Adrenal gland (tissue), 9 donors: ENCODE measurements at regions not wholly inside any gene's neighbourhood (a gene's known extent, or its start where the extent isn't known, plus 50 kb on each side); places are given as distances from the start of the nearest gene placed in this dataset.

Source experiments
- DNase-seq, 7 donors: peaks; one replicate each; pipeline ENCODE4 v3.0.0-alpha.2; 2019 to 2020
- H3K27ac ChIP-seq, 5 donors: fragments of 200-600 bp; sonication (generic) in 4 of 5; 1 replicate in 3 of 5; 2 replicates in 2 of 5; pipeline versions ENCODE4 v1.5.1 to v1.8.0; 2016 to 2020; ENCODE audit warnings: mild to moderate bottlenecking in 1 of 5
- H3K27me3 ChIP-seq: fragments of 200-600 bp; 2 replicates; pipeline ENCODE4 v1.8.0; 2021
- H3K36me3 ChIP-seq, 2 donors: fragments of 200-600 bp; replicated peaks in 1 of 2; 1 replicate in 1 of 2; 2 replicates in 1 of 2; pipeline versions ENCODE4 v1.5.1 to v1.8.0; 2018 to 2022
- H3K4me1 ChIP-seq, 2 donors: fragments of 200-600 bp; replicated peaks in 1 of 2; 1 replicate in 1 of 2; 2 replicates in 1 of 2; pipeline versions ENCODE4 v1.5.1 to v1.8.0; 2018 to 2021
- H3K4me3 ChIP-seq, 4 donors: fragments of 200-600 bp; sonication (generic) in 3 of 4; one replicate each; pipeline ENCODE4 v1.5.1; 2016 to 2018
- H3K9me3 ChIP-seq, 3 donors: fragments of 200-600 bp; sonication (generic) in 1 of 3; replicated peaks in 1 of 3; 1 replicate in 2 of 3; 2 replicates in 1 of 3; pipeline versions ENCODE4 v1.5.1 to v1.8.0; 2016 to 2021
- POLR2A ChIP-seq, 2 donors: fragments of 450-650 bp; IDR thresholded peaks; one replicate each; pipeline ENCODE4 v1.6.1; 2017; ENCODE audit warnings: antibody characterized with exemption in 2 of 2, mild to moderate bottlenecking in 2 of 2, moderate library complexity in 1 of 2
- WGBS, 4 donors: extraction: QIAGEN DNeasy Blood & Tissue Kit in 2 of 4; methylation state at CpG; one replicate each; pipeline versions ENCODE4 v1.1.5 to v1.1.7; 2013 to 2017; 5-methylcytosine and 5-hydroxymethylcytosine counted together
- intact Hi-C, 2 donors: fragments of 100-400 bp; cut with DNase I; formaldehyde crosslinking; loops; one replicate each; pipeline versions ENCODE4 v1.14.1 to v1.15.0; 2022 to 2023
- TF ChIP-seq, protein P1 (sequence below), 6 experiments: fragments of 450-650 bp in 4 of 6; fragments of 200-600 bp in 2 of 6; sonication (generic) in 1 of 6; IDR thresholded peaks; 1 replicate in 5 of 6; 2 replicates in 1 of 6; pipeline versions ENCODE4 v1.5.1 to v1.8.0; 2016 to 2021; ENCODE audit warnings: antibody characterized with exemption in 6 of 6, mild to moderate bottlenecking in 2 of 6, moderate library complexity in 1 of 6
- donor health status: healthy with polysubstance abuse.
- donor health status: Bipolar disorder and iron deficiency.
- donor health status: DM: yes; HTN: yes; CAD: no.
- donor health status: DM: no; HTN: no; CAD: no.
- donor health status: DM: no; HTN: no; CAD: no.

DNA sequence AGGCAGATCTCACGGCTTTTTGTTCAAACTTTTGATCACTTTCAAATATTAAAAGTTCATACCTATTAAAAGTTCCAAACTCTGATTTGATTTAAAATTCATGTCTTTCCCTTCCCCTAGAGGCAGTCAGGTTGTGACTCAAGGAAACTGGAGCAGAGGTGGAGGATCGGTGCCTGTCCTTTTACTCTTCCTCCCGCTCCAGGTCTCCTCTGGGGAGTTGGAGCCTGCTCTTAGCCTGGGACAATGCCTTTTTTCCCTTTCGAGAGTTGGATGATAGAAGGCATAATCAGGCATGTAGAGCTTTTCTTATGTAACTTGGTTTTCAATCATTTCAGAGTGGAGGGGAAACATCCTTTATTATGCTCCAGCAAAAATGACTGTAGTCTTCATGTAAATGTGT is 1706.1 kb upstream of the CELF4 start:
- H3K9me3 ChIP-seq: no peaks in the 10 kb centered on the region
- DNase-seq: no peak
- H3K27me3 ChIP-seq: no peaks in the 10 kb centered on the region
- no peak for TF ChIP-seq POLR2A (IDR thresholded peaks at IDR 0.05)
- TF ChIP-seq, protein P1, sequence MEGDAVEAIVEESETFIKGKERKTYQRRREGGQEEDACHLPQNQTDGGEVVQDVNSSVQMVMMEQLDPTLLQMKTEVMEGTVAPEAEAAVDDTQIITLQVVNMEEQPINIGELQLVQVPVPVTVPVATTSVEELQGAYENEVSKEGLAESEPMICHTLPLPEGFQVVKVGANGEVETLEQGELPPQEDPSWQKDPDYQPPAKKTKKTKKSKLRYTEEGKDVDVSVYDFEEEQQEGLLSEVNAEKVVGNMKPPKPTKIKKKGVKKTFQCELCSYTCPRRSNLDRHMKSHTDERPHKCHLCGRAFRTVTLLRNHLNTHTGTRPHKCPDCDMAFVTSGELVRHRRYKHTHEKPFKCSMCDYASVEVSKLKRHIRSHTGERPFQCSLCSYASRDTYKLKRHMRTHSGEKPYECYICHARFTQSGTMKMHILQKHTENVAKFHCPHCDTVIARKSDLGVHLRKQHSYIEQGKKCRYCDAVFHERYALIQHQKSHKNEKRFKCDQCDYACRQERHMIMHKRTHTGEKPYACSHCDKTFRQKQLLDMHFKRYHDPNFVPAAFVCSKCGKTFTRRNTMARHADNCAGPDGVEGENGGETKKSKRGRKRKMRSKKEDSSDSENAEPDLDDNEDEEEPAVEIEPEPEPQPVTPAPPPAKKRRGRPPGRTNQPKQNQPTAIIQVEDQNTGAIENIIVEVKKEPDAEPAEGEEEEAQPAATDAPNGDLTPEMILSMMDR (IDR thresholded peaks at IDR 0.05): no peak
- H3K4me1 ChIP-seq: no peaks in the 10 kb centered on the region
- H3K27ac ChIP-seq: no peak overlapping the region
- intact Hi-C loops: no loop called here
- H3K36me3 ChIP-seq: no peaks in the 10 kb centered on the region
- 74 to 82% (median 78%) methylated on average over 4 of the region's 4 CpGs for WGBS, 4 donors
- no peak overlapping the region for H3K4me3 ChIP-seq

- DNase-seq: no peak
- H3K4me3 ChIP-seq: no peak overlapping the region
- H3K27me3 ChIP-seq: no peaks in the 10 kb centered on the region
- H3K27ac ChIP-seq: no peak overlapping the region
- WGBS, 4 donors: 46 to 93% (median 78%) methylated on average over 1 of the region's 1 CpG
- H3K4me1 ChIP-seq: no peaks in the 10 kb centered on the region
- H3K36me3 ChIP-seq: no peaks in the 10 kb centered on the region
- intact Hi-C loops: no loop called here
- TF ChIP-seq, protein P1 (IDR thresholded peaks at IDR 0.05): no peak
- TF ChIP-seq POLR2A (IDR thresholded peaks at IDR 0.05): no peak
- no peaks in the 10 kb centered on the region for H3K9me3 ChIP-seq
These were observed 1695.0 kb upstream of the CELF4 start for GRCh38 chr18:39260565-39260964.

DNA sequence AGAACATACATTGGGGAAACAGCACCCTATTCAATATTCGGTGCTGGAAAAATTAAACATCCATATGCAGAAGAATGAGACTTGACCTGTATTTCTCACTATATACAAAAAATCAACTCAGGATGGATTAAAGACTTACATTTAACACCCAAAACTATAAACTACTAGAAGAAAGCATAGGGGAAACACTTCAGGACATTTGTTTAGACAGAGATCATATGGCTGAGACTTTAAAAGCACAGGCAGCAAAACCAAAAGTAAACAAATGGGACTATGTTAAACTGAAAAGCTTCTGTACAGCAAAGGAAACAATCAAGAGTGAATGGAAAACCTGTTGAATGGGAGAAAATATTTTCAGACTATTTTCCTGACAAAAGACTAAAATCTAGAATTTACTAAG is 1694.1 kb upstream of the CELF4 start:
- Histone ChIP-seq H3K36me3 (no peaks in the 10 kb centered on the region), H3K9me3 (no peaks in the 10 kb centered on the region), H3K4me1 (no peaks in the 10 kb centered on the region), H3K27me3 (no peaks in the 10 kb centered on the region), H3K27ac (no peak overlapping the region), H3K4me3 (no peak overlapping the region)
- WGBS, 4 donors: 87 to 99% (median 93%) methylated on average over 1 of the region's 1 CpG
- DNase-seq: no peak
- intact Hi-C loops: no loop called here
- no peak for TF ChIP-seq POLR2A (IDR thresholded peaks at IDR 0.05)
- TF ChIP-seq, protein P1 (IDR thresholded peaks at IDR 0.05): no peak

- 87 to 95% (median 95%) methylated on average over 1 of the region's 1 CpG for WGBS, 4 donors
These were observed 1678.6 kb upstream of the CELF4 start for GRCh38 chr18:39244242-39244641.

More at GRCh38 chr18:39244242-39244641, 1678.6 kb upstream of the CELF4 start:
- no peak for DNase-seq
- Histone ChIP-seq H3K36me3 (no peaks in the 10 kb centered on the region), H3K27me3 (no peaks in the 10 kb centered on the region), H3K4me1 (no peaks in the 10 kb centered on the region), H3K9me3 (no peaks in the 10 kb centered on the region), H3K27ac (no peak overlapping the region), H3K4me3 (no peak overlapping the region)
- TF ChIP-seq, protein P1 (IDR thresholded peaks at IDR 0.05): no peak
- no peak for TF ChIP-seq POLR2A (IDR thresholded peaks at IDR 0.05)
- intact Hi-C loops: no loop called here
